ENCODE measurements at regions not wholly inside any gene's neighbourhood (a gene's known extent, or its start where the extent isn't known, plus 50 kb on each side); places are given as distances from the start of the nearest gene placed in this dataset.

GRCh38 chr9:82920154-82920553, 142.8 kb downstream of the RASEF start:
- TF ChIP-seq CTCF (IDR thresholded peaks at IDR 0.05) = no peak
- DNase-seq (no peak), ATAC-seq (no peak)
- intact Hi-C loops (cut with DNase I, micrococcal nuclease) = no loop called here
- Histone ChIP-seq H3K4me1 (ENCODE audit: low read depth) (no peaks in the 10 kb centered on the region), H3K9me3 (peaks cover 5% of the 10 kb centered on the region), H3K36me3 (ENCODE audit: low read depth) (no peaks in the 10 kb centered on the region), H3K4me3 (no peak overlapping the region)

- Histone ChIP-seq H3K36me3 (ENCODE audit: low read depth) (no peaks in the 10 kb centered on the region), H3K4me1 (ENCODE audit: low read depth) (no peaks in the 10 kb centered on the region), H3K4me3 (no peak overlapping the region), H3K9me3 (no peaks in the 10 kb centered on the region)
- DNase-seq = no peak
- intact Hi-C loops (cut with DNase I, micrococcal nuclease) = no loop called here
- no peak for ATAC-seq
- TF ChIP-seq CTCF (IDR thresholded peaks at IDR 0.05) = no peak
Measured at GRCh38 chr9:82922686-82923085, 140.3 kb downstream of the RASEF start.

- TF ChIP-seq CTCF (IDR thresholded peaks at IDR 0.05) = no peak
- Histone ChIP-seq H3K4me1 (ENCODE audit: low read depth) (no peaks in the 10 kb centered on the region), H3K4me3 (no peak overlapping the region), H3K36me3 (ENCODE audit: low read depth) (no peaks in the 10 kb centered on the region), H3K9me3 (no peaks in the 10 kb centered on the region)
- intact Hi-C loops (cut with DNase I, micrococcal nuclease) = no loop called here
- DNase-seq (no peak), ATAC-seq (no peak)
Measured at GRCh38 chr9:82923092-82923911, 139.6 kb downstream of the RASEF start.

- Histone ChIP-seq H3K4me3 (no peak overlapping the region), H3K4me1 (ENCODE audit: low read depth) (no peaks in the 10 kb centered on the region), H3K9me3 (no peaks in the 10 kb centered on the region), H3K36me3 (ENCODE audit: low read depth) (no peaks in the 10 kb centered on the region)
- no peak for ATAC-seq
- TF ChIP-seq CTCF (IDR thresholded peaks at IDR 0.05) = no peak
- DNase-seq = no peak
- intact Hi-C loops (cut with DNase I, micrococcal nuclease) = no loop called here
Measured at GRCh38 chr9:82923912-82924605, 138.9 kb downstream of the RASEF start.
